ENCODE measurements at regions not wholly inside any gene's neighbourhood (a gene's known extent, or its start where the extent isn't known, plus 50 kb on each side); places are given as distances from the start of the nearest gene placed in this dataset.

GRCh38 chr18:43539862-43540261 lies 262.6 kb upstream of the SYT4 start:
- Histone ChIP-seq H2AFZ (no peak overlapping the region), H3K79me2 (no peaks in the 10 kb centered on the region), H3K9ac (no peak overlapping the region), H3K27me3 (ENCODE audit: control insufficient read depth, insufficient read depth, low read length) (no peaks in the 10 kb centered on the region), H3K4me3 (ENCODE audit: low read depth, low read length) (no peak overlapping the region), H3K4me1 (no peaks in the 10 kb centered on the region), H3K9me3 (ENCODE audit: control insufficient read depth, low read length) (no peaks in the 10 kb centered on the region), H3K27ac (no peak overlapping the region), H3K36me3 (ENCODE audit: control insufficient read depth, insufficient read depth, low read length) (no peaks in the 10 kb centered on the region), H3K4me2 (ENCODE audit: low read length) (no peak overlapping the region)
- TF ChIP-seq CTCF (IDR thresholded peaks at IDR 0.05): no peak

- Histone ChIP-seq H2AFZ (no peak overlapping the region), H3K27ac (no peak overlapping the region), H3K4me1 (no peaks in the 10 kb centered on the region), H3K9ac (no peak overlapping the region), H3K4me3 (ENCODE audit: low read depth, low read length) (no peak overlapping the region), H3K9me3 (ENCODE audit: control insufficient read depth, low read length) (no peaks in the 10 kb centered on the region), H3K79me2 (no peaks in the 10 kb centered on the region), H3K4me2 (ENCODE audit: low read length) (no peak overlapping the region), H3K36me3 (ENCODE audit: control insufficient read depth, insufficient read depth, low read length) (no peaks in the 10 kb centered on the region), H3K27me3 (ENCODE audit: control insufficient read depth, insufficient read depth, low read length) (no peaks in the 10 kb centered on the region)
- TF ChIP-seq CTCF (IDR thresholded peaks at IDR 0.05): no peak
Observed at GRCh38 chr18:43542016-43542415, 264.7 kb upstream of the SYT4 start.

GRCh38 chr18:43543236-43543635 lies 265.9 kb upstream of the SYT4 start:
- Histone ChIP-seq H3K79me2 (no peaks in the 10 kb centered on the region), H2AFZ (no peak overlapping the region), H3K4me2 (ENCODE audit: low read length) (no peak overlapping the region), H3K9ac (no peak overlapping the region), H3K27me3 (ENCODE audit: control insufficient read depth, insufficient read depth, low read length) (no peaks in the 10 kb centered on the region), H3K4me1 (no peaks in the 10 kb centered on the region), H3K9me3 (ENCODE audit: control insufficient read depth, low read length) (no peaks in the 10 kb centered on the region), H3K36me3 (ENCODE audit: control insufficient read depth, insufficient read depth, low read length) (no peaks in the 10 kb centered on the region), H3K27ac (no peak overlapping the region), H3K4me3 (ENCODE audit: low read depth, low read length) (no peak overlapping the region)
- no peak for TF ChIP-seq CTCF (IDR thresholded peaks at IDR 0.05)

GRCh38 chr18:43547456-43547855 lies 270.2 kb upstream of the SYT4 start:
- no peaks in the 10 kb centered on the region for H3K4me1 ChIP-seq
- no peak for TF ChIP-seq CTCF (IDR thresholded peaks at IDR 0.05)
- no peak overlapping the region for H3K27ac ChIP-seq

GRCh38 chr18:43559507-43559906 lies 282.2 kb upstream of the SYT4 start:
- H3K36me3 ChIP-seq (ENCODE audit: control insufficient read depth, insufficient read depth, low read length): no peaks in the 10 kb centered on the region
- no peak overlapping the region for H3K9ac ChIP-seq
- no peak overlapping the region for H2AFZ ChIP-seq
- H3K4me2 ChIP-seq (ENCODE audit: low read length): no peak overlapping the region
- H3K27ac ChIP-seq: no peak overlapping the region
- H3K9me3 ChIP-seq (ENCODE audit: control insufficient read depth, low read length): no peaks in the 10 kb centered on the region
- H3K4me3 ChIP-seq (ENCODE audit: low read depth, low read length): no peak overlapping the region
- no peaks in the 10 kb centered on the region for H3K27me3 ChIP-seq (ENCODE audit: control insufficient read depth, insufficient read depth, low read length)
- H3K4me1 ChIP-seq: no peaks in the 10 kb centered on the region
- no peak for TF ChIP-seq CTCF (IDR thresholded peaks at IDR 0.05)
- no peaks in the 10 kb centered on the region for H3K79me2 ChIP-seq

More at GRCh38 chr18:43547456-43547855, 270.2 kb upstream of the SYT4 start:
- Histone ChIP-seq H3K4me3 (ENCODE audit: low read depth, low read length) (no peak overlapping the region), H3K4me2 (ENCODE audit: low read length) (no peak overlapping the region), H3K27me3 (ENCODE audit: control insufficient read depth, insufficient read depth, low read length) (no peaks in the 10 kb centered on the region), H3K36me3 (ENCODE audit: control insufficient read depth, insufficient read depth, low read length) (no peaks in the 10 kb centered on the region), H2AFZ (no peak overlapping the region), H3K79me2 (no peaks in the 10 kb centered on the region), H3K9me3 (ENCODE audit: control insufficient read depth, low read length) (no peaks in the 10 kb centered on the region), H3K9ac (no peak overlapping the region)
